GM19397 (cell line): ENCODE measurements at regions not wholly inside any gene's neighbourhood (a gene's known extent, or its start where the extent isn't known, plus 50 kb on each side); places are given as distances from the start of the nearest gene placed in this dataset.
"Not testable (repeated sequence)": the region's sequence is repeated elsewhere in the genome, so short reads cannot be mapped to it uniquely, and the experiment has no call there.

Experiments
- ATAC-seq: cut with Tn5 transposase; IDR thresholded peaks from one replicate; pipeline ENCODE4 v1.9.1; 2021; ENCODE audit warnings: mild to moderate bottlenecking, moderate library complexity; ENCODE audit not compliant: unreplicated experiment

DNA sequence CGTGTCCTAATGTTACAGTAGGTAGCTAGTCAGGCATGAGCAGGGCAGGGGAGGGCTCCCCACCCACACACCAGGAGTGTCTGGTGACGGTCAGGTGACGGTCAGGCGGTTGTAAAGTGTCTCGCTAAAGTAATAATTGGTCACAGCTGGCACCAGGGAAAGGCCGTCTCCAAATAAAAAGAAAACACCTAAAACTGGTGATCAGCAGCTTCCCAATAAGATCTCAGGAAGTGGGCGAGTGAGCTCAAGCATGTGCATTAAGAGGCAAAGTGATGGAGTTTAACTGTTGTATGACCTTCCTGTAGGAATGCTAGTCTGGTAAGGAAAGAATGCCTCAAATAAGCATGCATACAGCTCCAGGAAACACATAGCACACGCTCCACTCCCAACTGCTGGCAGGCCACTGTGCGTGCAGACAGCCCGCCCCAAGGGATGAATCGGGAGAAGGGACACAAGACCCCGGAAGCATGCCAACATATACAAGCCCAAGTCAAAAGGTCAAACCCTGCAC lies 177.1 kb downstream of the RNF144A start:
- no peak for ATAC-seq

DNA sequence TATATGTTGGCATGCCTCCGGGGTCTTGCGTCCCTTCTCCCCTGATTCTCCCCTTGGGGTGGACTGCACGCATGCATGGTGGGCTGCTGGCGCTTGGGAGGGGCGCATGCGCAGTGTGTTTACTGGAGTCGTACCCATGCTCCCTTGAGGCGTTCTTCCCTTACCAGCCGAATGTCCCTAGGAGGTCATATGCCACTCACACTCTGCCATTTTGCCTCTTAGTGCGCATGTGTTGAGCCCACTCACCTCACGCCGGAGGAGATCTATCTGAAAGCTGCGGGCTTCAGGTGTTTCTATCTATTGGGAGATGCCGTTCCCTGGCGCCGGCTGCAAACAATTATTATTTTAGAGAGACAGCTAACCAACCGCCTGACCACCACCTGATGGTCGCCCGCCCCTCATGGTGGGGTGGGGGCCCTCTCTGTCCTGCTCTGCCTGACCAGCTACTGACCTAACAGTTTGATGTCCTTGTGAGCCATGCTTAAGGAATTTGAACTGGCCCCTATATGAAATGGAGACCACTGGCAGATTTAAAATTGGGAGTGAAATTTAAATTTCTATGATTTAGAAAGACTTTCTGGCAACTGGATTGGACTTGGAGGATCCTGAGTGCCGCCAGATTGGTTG lies 179.6 kb downstream of the RNF144A start:
- no peak for ATAC-seq

DNA sequence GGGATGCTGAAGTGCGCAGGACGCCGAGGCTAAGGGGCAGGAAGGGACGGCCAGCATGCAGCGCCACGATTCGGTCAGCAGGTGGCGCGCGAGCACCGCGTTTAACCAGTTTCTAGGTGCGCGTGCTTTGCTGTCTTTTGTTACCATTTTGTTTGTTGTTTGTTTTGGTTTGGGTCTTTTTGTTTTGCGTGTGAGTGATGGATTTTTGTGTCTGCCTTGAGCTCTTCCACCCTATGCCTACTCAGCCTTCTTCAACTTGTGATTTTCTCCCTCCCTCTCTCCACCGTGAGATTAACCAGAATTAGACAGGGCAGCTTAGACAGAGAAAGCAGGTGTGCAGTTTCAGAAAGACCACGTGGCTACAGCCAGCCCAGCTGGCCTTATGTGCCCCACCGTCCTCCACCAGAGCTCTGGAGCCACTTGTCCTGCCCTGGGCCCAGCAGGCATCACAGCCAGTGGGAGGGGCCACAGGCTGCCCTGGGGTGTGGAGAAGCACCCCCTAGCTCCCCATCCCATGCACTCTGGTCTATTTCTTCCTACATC lies 180.2 kb downstream of the RNF144A start:
- peak; percentile 91 for ATAC-seq

DNA sequence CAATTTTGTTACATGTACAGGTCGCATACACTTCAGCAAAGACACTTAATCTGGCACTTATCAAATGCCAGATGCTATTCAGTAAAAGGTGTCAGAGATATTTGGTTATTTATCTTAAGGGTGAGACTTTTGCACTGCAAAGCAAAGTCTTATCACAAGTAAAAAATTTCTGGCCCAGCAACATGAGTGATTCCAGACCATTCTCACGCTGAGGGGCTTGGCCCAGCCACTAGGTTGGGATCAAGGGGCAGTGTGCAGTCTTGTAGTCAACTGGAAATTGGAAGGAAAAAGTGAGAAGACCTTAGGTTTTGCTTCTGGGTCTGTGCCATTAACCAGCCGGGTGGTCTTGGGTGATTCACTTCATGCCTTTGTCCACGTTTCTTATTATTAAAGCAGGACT lies 181.6 kb downstream of the RNF144A start:
- no peak for ATAC-seq

DNA sequence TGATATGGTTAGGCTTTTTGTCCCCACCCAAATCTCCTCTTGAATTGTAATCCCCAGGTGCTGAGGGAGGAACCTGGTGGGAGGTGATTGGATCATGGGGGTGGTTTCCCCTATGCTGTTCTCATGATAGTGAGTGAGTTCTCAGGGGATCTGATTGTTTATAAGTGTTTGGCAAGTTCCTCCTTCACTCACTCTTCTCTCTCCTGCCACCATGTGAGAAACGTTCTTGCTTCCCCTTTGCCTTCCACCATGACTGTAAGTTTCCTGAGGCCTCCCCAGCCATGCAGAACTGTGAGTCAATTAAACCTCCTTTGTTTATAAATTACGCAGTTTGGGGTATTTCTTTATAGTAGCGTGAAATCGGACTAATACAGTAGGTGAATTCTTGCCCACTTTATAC lies 182.5 kb downstream of the RNF144A start:
- not testable (repeated sequence) for ATAC-seq

DNA sequence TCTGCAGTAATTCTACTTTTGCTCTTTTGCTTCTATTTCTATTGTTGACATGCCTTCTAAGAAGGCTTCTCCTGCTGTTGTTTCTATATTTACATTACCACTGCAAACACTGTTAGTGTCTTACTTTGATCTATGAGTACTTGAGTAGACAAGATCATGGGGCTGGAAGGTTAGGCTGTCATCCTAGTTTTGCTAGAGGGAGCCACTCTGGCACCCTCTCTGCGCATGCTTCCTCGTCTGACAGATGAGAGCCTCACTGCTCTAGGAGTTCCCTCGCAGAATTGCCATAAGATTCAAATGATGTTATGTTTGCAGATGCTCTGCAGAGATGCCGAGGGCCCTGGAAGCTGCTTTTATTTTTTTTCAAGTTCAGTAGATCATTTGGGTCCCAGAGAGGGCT lies 185.6 kb downstream of the RNF144A start:
- no peak for ATAC-seq

DNA sequence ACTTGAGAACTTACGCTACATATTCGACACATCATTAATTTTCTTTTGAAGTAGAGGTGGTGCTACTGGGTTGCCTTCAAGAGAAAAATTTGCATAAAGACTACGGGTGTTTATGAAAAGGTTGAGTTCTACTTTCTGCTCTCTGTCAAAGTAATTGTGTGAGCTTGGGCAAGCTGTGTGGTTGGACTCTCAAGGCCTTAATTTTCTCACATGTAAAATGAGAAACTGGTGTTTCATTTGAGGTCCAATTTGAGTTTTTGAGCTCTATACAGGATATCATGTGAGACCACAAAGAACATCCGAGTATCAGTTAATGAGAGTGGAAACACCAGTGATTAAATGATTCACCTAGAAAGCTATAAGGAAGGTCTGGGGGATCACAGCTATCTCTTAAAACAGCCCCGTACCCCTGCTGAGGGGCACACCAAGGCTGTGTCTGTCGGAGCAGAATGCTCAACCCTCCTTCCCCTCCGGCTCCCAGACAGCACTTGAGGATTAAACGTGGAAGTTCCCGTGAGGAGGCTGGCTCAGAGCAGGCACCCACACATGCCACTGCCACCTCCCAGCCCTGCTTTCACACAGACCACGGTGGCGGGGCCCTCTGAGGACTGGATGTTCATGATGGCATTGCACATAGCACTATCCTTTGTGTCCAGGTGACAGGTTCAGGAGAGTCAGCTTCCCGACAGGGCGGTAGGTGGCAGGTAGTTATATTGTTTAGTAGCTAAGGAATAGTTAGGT lies 191.8 kb downstream of the RNF144A start:
- no peak for ATAC-seq

DNA sequence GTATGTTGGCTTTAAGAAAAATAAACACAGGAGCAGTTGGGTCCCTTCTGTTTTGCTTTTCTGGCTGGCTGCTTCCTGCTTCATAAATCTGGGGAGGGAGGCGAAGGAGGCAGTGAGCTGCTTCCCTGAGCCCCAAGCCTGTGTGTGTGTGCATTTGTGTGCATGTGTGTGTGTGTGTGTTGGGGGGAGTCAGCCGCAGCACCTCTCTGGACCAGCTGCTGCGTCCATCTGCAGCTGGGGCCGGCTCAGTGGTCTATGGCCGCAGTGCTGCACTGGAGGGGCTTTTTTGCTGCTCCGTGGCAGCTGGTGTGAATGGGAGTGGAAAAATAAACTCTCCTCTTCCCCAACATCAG lies 192.3 kb downstream of the RNF144A start:
- no peak for ATAC-seq

DNA sequence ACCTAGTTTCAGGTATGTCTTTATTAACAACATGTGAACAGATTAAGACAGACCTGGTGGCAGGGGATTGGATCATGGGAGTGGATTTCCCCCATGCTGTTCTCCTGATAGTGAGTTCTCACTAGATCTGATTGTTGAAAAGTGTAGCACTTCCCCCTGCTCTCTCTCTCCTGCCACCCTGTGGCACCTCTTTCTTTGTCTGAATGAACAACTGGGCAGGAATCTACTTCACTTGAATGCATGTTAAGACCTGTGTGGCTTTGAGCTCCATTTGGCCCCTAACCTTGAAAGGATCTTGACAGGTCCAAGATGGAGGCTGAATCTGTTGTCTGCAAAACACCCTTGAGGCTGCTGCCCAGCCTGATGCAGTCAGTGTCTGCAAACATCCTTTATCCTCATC lies 194.4 kb downstream of the RNF144A start:
- no peak for ATAC-seq

DNA sequence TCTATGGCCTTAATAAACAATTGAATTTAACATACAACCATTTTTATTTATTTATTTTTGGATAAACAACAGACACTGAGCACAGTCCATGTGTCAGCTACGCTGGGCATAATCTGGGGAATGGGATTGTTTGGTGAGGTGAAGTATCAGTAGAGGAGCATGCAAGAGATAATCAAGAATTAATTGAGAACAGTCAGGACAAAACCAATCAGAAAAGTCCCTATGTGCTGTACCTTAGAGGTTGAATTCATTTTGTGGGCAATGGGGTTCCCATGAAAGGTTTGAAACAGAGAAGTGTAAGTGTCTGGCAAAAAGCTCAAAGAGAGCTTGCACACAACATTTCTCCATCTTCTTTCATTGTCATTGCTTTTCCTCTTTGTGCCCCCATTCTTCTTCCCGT lies 198.2 kb downstream of the RNF144A start:
- no peak for ATAC-seq

DNA sequence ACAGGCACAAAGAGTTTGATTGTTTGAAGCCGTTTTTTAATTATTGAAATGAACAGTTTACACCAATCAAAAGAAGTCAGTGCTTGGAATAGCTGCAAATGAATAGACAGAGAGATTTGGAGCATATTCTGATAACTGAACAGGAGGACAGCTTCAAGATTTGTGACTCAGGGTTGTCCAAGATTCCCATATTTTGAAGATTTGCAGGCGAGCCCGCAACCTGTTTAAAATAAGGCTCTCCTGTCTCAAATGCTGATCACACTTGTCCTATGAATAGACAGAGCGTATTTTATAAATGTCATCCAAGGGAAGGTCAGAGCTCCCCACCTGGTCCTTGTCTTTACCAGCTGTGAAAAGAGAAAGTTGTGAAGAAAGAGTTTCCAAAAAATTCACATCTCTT lies 198.7 kb downstream of the RNF144A start:
- no peak for ATAC-seq

DNA sequence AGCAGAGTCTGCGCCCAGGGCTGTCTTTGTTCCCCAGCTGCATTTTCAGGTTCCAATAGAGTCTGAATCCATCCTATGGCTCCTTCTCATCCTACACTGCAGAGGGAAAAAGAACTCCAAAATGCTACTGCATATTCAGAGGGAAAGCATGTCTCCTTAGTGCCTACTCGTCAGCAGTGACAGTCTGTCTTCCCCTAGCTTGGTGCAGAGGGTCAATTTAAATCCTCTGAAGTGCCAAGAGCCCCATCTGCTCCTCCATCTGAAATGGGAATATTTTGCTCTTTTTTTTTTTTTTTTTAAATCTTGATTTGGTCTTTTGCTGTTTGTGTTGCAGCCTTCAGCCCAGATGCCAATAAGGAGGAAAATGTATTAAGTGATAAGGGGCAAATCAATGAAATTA lies 199.3 kb downstream of the RNF144A start:
- ATAC-seq: no peak

DNA sequence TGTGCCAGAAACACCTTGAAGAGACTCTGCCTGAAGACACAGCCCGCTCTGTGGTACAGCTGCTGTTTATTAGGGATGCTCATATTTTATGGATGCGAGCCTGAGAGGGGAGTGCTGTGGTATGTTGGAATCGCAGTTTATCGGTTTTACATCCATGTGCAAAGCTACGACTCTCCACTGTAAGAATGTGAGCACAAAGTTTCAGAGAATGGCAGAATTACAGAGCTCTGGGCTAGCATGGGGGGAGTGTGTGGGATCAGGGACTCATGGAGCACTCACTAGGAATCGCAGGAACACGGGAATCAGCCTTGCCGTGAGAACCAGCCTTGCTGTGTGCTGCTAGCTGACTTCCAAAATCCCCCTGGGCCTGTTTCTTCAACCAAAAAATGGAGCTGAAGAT lies 199.9 kb downstream of the RNF144A start:
- no peak for ATAC-seq

DNA sequence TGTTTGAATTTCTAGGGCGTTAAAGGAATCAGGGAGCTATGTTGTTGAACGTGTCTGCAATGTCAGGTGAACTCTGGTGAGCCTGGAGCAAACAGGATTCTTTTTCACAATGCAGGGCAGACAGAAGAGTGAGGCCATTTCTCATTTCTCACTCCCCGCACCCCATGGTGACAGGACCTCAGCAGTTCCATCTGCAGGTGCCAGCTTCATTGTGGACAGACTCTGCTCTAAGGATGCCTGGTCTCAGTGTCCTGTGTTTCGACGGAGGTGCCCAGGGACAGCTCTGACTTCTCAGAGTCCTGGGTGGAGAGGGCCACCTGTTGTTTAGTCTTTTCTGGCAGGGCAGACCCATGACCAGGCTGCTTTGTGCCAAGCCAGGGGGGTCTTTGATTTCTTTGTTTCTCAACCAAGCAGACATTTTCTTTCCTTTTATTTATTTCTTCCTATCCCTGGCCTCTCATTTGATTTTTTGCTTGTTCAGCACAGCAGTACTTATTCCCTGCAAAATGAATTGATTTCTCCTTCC lies 201.5 kb downstream of the RNF144A start:
- no peak for ATAC-seq

DNA sequence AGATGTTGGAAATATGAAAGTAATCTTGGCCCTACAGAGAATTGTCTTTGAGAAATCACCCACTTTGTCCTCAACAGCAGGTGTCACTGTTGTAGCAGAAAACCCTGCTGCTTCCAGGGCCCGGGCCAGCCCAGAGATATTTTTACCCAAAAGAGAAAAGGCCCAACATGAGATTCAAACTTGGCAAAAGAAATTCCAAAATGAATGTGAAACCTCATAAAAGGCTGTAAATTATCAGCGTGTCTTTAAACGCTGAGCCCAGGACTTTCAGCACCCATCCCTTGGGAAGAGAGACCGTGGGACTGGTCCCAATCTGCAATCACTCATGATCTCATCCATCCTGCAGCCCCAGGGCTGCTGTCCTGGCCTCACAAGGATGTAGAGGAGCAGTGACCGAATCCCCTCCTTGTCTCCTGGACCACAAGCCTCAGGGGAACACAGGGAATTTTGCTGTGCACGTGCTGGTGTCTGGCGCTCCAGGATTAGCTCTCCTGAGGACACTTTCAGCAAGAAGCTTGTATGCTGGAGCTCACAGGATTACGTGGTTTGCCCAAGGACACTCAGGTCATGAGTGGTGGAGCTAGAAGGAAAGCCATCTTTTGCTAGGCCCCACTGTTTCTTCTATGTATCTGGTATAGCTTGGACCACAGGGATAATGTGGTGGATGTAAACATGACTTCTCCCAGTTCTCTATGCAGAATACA lies 202.1 kb downstream of the RNF144A start:
- ATAC-seq: no peak

DNA sequence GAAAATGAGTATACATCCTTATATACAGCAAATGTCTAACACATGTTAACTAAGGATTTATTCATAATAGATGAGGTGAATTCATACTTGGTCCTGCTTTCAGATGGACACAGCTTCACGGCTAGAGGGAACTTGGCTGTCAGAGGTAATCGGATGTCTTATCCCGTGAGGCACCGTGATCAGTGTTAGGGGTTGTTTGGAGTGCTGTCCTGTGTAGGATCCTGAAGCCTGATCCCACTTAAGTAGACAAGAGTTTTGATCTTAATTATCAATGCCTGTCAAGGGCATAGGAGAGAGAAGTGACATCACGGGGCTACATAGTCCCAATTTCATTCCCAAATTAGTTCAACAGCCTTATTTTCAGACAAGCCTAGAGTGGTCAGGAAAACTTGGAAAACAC lies 204.6 kb downstream of the RNF144A start:
- ATAC-seq: no peak

DNA sequence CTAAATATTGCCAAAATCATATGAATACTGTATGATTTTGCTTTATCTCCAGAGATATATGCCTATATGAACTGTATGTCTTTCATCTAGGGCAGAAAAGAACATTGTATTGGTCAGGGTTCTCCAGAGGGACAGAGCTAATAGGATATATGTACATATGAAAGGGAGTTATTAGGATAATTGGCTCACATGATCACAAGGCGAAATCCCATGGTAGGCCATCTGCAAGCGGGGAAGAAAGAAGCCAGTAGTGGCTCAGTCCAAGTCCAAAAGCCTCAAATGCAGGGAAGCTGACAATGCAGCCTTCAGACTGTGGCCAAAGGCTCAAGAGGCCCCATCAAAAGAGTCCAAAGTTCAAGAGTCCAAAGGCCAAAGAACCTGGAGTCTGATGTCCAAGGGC lies 209.9 kb downstream of the RNF144A start:
- ATAC-seq: no peak

DNA sequence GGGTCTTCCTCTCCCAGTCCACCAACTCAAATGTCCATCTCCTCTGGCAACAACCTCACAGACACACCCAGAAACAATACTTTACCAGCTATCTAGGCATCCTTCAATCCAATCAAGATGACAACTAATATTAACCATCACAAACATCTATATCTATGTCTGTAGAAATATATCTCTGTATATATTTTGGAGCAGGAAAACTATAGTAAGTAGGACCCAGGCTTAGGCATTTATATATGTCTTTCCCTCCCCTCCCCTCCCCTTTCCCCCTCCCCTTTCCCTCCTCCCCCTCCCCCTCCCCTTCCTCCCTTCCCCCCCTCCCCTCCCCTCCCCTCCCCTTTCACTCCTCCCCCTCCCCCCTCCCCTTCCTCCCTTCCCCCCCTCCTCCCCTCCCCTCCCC lies 210.5 kb downstream of the RNF144A start:
- no peak for ATAC-seq

DNA sequence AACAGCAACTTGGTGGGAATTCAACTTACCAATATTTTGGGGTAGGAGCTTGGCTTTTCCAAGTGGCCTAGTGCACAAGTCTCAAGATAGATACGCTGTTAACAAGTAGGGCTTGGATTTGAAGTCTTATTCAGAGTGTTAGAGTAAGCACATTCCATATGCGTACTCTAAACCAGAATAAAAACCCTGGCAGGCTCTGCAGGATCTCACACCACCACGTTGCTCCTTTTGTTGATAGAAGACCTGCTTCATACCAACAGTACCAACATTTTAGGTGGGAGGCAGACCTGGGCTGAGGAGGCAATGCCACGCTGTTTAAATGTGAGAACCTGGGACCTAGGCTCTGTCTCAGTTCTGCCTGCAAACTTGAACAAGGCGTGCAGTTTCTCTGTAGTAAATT lies 214.0 kb downstream of the RNF144A start:
- no peak for ATAC-seq

DNA sequence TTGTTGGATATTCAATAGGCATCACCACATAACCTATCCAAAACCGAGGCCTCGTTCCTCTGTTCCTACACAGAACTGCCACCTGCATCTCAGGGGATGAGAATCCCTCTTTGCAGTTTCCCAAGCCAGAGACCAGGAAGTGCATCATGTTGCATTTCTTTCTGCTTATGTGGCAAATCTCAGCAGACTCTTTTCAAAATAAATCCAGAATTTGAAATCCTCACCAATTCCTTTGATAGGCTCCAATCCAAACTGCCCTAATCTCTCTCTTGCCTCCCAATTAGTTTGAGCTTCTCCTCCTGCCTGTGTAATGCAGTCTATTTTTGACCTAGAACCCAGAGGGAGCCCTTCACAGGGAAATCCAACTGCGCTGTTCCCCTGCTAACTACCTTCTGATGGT lies 215.5 kb downstream of the RNF144A start:
- no peak for ATAC-seq

DNA sequence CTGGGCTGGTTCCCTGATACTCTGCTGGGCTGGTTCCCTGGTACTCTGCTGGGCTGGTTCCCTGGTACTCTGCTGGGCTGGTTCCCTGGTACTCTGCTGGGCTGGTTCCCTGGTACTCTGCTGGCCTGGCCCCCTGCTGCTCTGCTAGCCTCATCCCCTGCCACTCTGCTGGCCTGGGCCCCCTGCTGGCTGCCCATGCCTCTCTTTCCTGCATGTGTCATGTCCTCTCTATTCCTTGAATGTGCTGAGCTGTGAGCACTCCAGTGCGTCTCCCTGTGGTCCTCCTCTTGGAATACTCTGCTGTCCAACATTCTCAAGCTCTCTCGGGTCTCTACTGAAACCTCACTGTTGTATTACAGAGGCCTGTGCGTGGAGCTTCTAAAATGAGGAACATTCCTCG lies 216.3 kb downstream of the RNF144A start:
- ATAC-seq: no peak

DNA sequence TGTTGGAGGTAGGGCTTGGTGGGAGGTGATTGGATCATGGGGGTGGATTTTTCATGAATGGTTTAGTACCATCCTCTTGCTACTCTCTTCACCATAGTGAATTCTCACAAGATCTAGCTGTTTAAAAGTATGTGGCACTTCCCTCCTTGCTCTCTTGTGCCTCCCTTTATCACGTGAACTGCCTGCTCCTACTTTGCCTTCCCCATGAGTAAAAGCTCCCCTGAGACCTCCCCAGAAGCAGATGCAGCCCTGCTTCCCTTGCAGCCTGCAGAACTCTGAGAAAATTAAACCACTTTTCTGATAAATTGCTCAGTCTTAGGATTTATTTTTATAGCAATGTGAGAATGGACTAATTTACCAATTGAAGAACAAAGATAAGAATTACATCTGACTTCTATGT lies 223.1 kb downstream of the RNF144A start:
- no peak for ATAC-seq
